ENCODE measurements at regions not wholly inside any gene's neighbourhood (a gene's known extent, or its start where the extent isn't known, plus 50 kb on each side); places are given as distances from the start of the nearest gene placed in this dataset.

DNA sequence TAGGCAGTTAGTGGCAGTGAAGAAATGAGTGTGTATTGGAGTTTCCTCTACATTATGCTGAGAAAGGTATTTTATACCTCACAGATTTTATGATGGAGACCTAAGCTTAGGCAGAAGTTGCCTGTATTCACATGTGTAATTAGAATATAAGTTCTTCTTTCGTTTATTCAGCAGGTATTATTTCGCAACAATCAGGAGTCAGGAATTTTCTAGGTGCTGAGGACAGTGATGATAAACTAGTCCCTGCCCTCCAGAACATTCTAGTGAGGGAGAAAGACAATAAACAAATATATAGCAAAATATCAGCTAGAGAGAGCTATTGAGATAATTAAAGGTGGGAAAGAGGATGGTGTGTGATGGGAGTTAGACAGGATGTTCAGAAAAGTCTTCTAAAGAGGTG, 345.7 kb downstream of the GRIN2B start:
- no peak overlapping the region for H3K4me3 ChIP-seq (ENCODE audit: low read length)
- no peak for DNase-seq (ENCODE audit: low read depth)
- no peak for TF ChIP-seq CTCF (conservative IDR thresholded peaks at IDR 0.05; ENCODE audit: low read depth, low read length)

DNA sequence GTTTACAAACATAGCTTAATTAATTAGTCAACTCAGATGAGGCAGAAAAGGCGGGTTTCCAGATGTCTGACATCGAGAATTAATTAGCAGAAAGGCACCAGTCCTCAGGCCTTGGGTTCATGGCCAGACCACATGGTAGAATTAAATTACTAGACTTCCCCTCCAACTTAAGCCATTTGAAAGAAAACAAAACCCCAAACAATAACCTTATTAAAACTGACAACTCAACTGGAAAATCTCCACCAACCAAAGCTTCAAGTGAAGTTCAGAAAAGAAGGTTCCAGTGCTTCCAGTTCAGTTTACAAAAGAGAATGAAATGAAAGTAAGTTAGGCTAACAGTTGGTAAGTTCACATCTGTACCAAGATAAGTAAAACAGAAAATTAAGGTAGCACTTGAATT, 349.5 kb downstream of the GRIN2B start:
- DNase-seq (ENCODE audit: low read depth), result no peak
- no peak for TF ChIP-seq CTCF (conservative IDR thresholded peaks at IDR 0.05; ENCODE audit: low read depth, low read length)
- H3K4me3 ChIP-seq (ENCODE audit: low read length), result no peak overlapping the region

GRCh38 chr12:13630354-13630753, 351.0 kb downstream of the GRIN2B start:
- DNase-seq (ENCODE audit: low read depth), result no peak
- no peak for TF ChIP-seq CTCF (conservative IDR thresholded peaks at IDR 0.05; ENCODE audit: low read depth, low read length)
- H3K4me3 ChIP-seq (ENCODE audit: low read length), result no peak overlapping the region

- H3K4me3 ChIP-seq (ENCODE audit: low read length), result no peak overlapping the region
- no peak for TF ChIP-seq CTCF (conservative IDR thresholded peaks at IDR 0.05; ENCODE audit: low read depth, low read length)
- no peak for DNase-seq (ENCODE audit: low read depth)
Observed at GRCh38 chr12:13628067-13628466, 353.3 kb downstream of the GRIN2B start.

- TF ChIP-seq CTCF (conservative IDR thresholded peaks at IDR 0.05; ENCODE audit: low read depth, low read length), result no peak
- DNase-seq (ENCODE audit: low read depth), result no peak
- no peak overlapping the region for H3K4me3 ChIP-seq (ENCODE audit: low read length)
Observed at GRCh38 chr12:13627536-13627935, 353.9 kb downstream of the GRIN2B start.

DNA sequence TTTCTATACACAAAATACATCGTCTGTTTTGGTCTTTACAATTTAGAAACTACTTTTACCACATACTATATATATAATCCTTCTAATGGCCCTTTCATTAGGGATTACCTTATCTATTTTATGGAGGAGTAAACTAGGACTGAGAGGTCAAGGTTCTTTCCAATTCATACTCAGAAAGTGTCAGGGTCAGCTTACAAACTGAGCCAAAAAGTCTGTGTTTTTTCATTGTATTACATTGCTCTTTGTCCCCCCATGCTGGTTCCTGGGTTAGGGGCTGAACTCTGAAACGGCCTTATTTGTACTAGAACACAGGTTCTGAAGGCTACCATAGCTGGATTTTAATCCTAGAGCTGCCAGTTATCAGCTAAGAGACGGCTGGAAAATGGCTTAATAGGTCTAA, 368.1 kb downstream of the GRIN2B start:
- no peak for TF ChIP-seq CTCF (conservative IDR thresholded peaks at IDR 0.05; ENCODE audit: low read depth, low read length)
- H3K4me3 ChIP-seq (ENCODE audit: low read length), result no peak overlapping the region
- DNase-seq (ENCODE audit: low read depth), result no peak

DNA sequence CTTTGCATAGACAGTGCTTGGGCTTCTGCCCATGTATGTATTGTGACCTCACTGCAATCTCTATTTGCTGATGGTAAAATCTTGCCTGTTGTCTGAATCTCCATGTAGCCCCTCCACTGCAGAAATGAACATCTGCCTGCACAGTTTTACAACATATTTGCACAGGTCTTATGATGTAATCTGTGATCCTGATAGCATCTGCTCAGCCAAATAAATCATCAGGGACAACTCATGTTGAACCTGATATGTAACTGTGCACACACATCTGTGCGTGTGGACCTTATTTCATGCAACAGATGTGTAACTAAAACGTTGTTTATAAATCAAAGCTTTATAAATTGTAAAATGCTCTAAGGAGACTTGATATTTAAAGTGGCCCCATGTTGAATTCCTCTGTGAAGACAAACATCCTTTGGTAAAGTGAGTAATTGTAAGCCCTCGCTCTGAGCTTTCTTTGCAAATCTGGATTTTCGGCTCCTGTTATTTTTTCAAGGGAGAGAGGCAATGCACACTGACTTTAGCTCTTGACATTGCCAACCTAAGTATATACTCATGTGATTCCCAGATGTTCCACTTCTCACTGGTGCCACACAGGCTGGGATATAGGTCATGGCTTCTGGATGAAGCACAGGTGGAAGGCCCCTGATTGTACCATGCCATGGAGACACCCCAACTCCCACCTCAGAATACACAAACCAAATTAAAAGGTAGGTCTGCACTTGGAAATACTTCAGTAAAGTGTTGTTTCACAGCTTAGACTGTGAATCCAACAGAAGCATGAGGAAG, 371.3 kb downstream of the GRIN2B start:
- H3K4me3 ChIP-seq (ENCODE audit: low read length), result no peak overlapping the region
- no peak for DNase-seq (ENCODE audit: low read depth)
- TF ChIP-seq CTCF (conservative IDR thresholded peaks at IDR 0.05; ENCODE audit: low read depth, low read length), result no peak
